ENCODE measurements at regions not wholly inside any gene's neighbourhood (a gene's known extent, or its start where the extent isn't known, plus 50 kb on each side); places are given as distances from the start of the nearest gene placed in this dataset.
"Not testable (repeated sequence)": the region's sequence is repeated elsewhere in the genome, so short reads cannot be mapped to it uniquely, and the experiment has no call there.

- Histone ChIP-seq H3K27ac (ENCODE audit: insufficient read depth, low read depth, low read length, poor library complexity, severe bottlenecking) (no peak overlapping the region), H3K36me3 (ENCODE audit: control insufficient read depth, insufficient read depth, low read length) (no peaks in the 10 kb centered on the region), H3K4me3 (ENCODE audit: insufficient read depth, low read depth, low read length) (no peak overlapping the region), H3K27me3 (ENCODE audit: control insufficient read depth, insufficient read depth, low read length, poor library complexity, severe bottlenecking) (no peaks in the 10 kb centered on the region), H3K9me3 (ENCODE audit: control insufficient read depth, low read length) (no peaks in the 10 kb centered on the region), H3K4me1 (ENCODE audit: control insufficient read depth, insufficient read depth, low read length) (no peaks in the 10 kb centered on the region)
These were observed 466.3 kb downstream of the SEMA3D start for GRCh38 chr7:84720456-84721097.

DNA sequence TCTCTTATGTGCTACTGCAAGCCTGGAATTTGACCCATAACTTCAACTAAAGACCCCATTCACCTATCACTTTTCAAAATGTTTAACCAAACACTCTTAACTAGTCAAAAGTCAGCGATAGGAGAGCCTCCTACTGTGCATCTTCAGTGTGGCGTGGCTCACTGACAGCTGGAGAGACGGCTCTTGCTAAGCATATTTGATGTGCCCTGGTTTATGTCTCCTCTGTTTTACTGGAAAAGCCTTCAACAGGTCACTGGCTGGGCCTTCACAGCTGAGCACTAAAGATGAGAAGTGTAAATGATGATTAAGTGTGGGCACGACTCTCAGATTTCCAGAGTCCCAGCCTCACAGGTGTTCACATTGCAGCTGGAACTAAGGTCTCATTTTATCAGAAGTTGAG is 472.1 kb downstream of the SEMA3D start:
- Histone ChIP-seq H3K36me3 (ENCODE audit: control insufficient read depth, insufficient read depth, low read length) (no peaks in the 10 kb centered on the region), H3K9me3 (ENCODE audit: control insufficient read depth, low read length) (no peaks in the 10 kb centered on the region), H3K27ac (ENCODE audit: insufficient read depth, low read depth, low read length, poor library complexity, severe bottlenecking) (no peak overlapping the region), H3K4me3 (ENCODE audit: insufficient read depth, low read depth, low read length) (no peak overlapping the region), H3K27me3 (ENCODE audit: control insufficient read depth, insufficient read depth, low read length, poor library complexity, severe bottlenecking) (no peaks in the 10 kb centered on the region), H3K4me1 (ENCODE audit: control insufficient read depth, insufficient read depth, low read length) (no peaks in the 10 kb centered on the region)
- WGBS, 2 experiments = 43 to 57% methylated on average over 4 of the region's 4 CpGs

DNA sequence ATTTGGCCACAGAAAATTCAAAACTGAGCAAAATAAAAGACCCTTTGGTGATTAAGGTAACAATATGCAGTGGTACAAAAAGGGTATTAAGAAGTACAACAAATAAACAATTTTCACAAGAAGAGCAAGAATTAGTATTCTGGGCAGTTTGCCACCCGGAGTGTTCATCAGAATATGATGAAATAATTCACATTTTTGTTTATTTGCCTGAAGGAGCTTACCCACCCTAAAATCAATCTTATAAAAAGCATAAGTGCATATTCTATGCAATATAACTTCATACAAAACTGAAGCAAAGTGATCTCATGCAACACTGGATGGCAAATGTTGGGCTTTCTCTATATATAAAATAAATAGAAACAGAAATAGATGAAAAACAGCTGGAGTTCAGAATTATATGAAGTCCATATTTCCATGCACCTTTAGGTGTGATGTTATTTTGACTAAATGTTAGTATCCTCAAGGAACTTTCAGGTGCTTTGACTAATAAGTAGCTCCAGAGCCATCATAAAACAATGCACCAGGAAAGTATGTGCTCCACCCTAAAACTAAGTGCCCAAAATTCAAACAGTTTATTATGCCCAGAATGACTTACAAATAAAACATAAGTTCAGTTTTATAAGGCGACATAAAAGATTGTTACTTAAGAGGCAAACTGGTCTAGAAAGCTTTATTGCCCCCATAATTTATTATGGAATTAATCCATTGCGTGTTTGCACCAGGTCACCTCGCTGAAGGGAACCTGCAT is 474.3 kb downstream of the SEMA3D start:
- Histone ChIP-seq H3K4me3 (ENCODE audit: insufficient read depth, low read depth, low read length) (no peak overlapping the region), H3K36me3 (ENCODE audit: control insufficient read depth, insufficient read depth, low read length) (no peaks in the 10 kb centered on the region), H3K27ac (ENCODE audit: insufficient read depth, low read depth, low read length, poor library complexity, severe bottlenecking) (no peak overlapping the region), H3K4me1 (ENCODE audit: control insufficient read depth, insufficient read depth, low read length) (no peaks in the 10 kb centered on the region), H3K27me3 (ENCODE audit: control insufficient read depth, insufficient read depth, low read length, poor library complexity, severe bottlenecking) (no peaks in the 10 kb centered on the region), H3K9me3 (ENCODE audit: control insufficient read depth, low read length) (no peaks in the 10 kb centered on the region)
- 88 to 94% methylated on average over 3 to 4 of the region's 4 CpGs for WGBS, 2 experiments

GRCh38 chr7:84710538-84710937 is 476.3 kb downstream of the SEMA3D start:
- H3K27ac ChIP-seq (ENCODE audit: insufficient read depth, low read depth, low read length, poor library complexity, severe bottlenecking); H3K4me3 ChIP-seq (ENCODE audit: insufficient read depth, low read depth, low read length); H3K4me1 ChIP-seq (ENCODE audit: control insufficient read depth, insufficient read depth, low read length); H3K9me3 ChIP-seq (ENCODE audit: control insufficient read depth, low read length); H3K36me3 ChIP-seq (ENCODE audit: control insufficient read depth, insufficient read depth, low read length); H3K27me3 ChIP-seq (ENCODE audit: control insufficient read depth, insufficient read depth, low read length, poor library complexity, severe bottlenecking): not testable (repeated sequence)
- 70 to 84% methylated on average over 1 of the region's 3 CpGs for WGBS, 2 experiments

DNA sequence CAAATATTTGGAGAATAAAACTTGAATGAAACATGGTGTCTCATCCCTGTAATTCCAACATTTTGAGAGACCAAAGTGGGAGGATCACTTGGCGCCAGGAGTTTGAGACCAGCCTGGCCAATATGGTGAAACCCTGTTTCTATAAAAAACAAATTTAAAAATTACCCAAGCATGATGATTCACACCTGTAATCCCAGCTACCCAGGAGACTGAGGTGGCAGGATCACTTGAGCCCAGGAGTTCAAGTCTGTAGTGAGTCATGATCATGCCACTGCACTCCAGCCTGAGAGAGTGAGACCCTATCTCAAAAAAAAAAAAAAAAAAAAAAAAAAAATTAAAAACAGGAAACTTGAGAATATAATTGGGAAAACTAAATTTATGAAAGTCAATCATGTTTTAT is 481.1 kb downstream of the SEMA3D start:
- no peaks in the 10 kb centered on the region for H3K27me3 ChIP-seq (ENCODE audit: control insufficient read depth, insufficient read depth, low read length, poor library complexity, severe bottlenecking)
- WGBS, 2 experiments = 90 to 94% methylated on average over 1 of the region's 1 CpG
- H3K36me3 ChIP-seq (ENCODE audit: control insufficient read depth, insufficient read depth, low read length) = no peaks in the 10 kb centered on the region
- no peaks in the 10 kb centered on the region for H3K9me3 ChIP-seq (ENCODE audit: control insufficient read depth, low read length)
- H3K27ac ChIP-seq (ENCODE audit: insufficient read depth, low read depth, low read length, poor library complexity, severe bottlenecking) = no peak overlapping the region
- H3K4me3 ChIP-seq (ENCODE audit: insufficient read depth, low read depth, low read length) = no peak overlapping the region
- no peaks in the 10 kb centered on the region for H3K4me1 ChIP-seq (ENCODE audit: control insufficient read depth, insufficient read depth, low read length)

DNA sequence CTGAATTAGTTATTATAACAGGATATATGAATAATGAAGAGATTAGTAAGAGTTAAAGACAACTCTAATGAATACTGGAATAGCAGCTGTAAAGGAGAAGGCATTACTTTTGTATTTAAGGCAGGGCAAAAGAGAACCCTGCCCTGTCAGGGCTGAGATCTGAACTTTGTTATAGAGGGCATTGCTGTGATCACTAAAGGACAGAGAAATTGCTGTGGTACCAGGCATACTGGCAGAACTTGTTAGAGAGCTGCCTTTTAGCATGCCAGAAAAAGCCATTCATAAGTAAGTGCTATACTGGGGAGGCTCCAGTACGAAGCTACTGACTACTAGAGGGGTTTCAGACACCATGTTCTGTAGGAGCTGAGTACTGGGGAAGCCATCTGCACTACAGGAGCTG is 481.8 kb downstream of the SEMA3D start:
- Histone ChIP-seq H3K27me3 (ENCODE audit: control insufficient read depth, insufficient read depth, low read length, poor library complexity, severe bottlenecking) (no peaks in the 10 kb centered on the region), H3K27ac (ENCODE audit: insufficient read depth, low read depth, low read length, poor library complexity, severe bottlenecking) (no peak overlapping the region), H3K4me1 (ENCODE audit: control insufficient read depth, insufficient read depth, low read length) (no peaks in the 10 kb centered on the region), H3K36me3 (ENCODE audit: control insufficient read depth, insufficient read depth, low read length) (no peaks in the 10 kb centered on the region), H3K9me3 (ENCODE audit: control insufficient read depth, low read length) (no peaks in the 10 kb centered on the region), H3K4me3 (ENCODE audit: insufficient read depth, low read depth, low read length) (no peak overlapping the region)
- WGBS, 2 experiments = 94 to 95% methylated on average over 1 of the region's 1 CpG

DNA sequence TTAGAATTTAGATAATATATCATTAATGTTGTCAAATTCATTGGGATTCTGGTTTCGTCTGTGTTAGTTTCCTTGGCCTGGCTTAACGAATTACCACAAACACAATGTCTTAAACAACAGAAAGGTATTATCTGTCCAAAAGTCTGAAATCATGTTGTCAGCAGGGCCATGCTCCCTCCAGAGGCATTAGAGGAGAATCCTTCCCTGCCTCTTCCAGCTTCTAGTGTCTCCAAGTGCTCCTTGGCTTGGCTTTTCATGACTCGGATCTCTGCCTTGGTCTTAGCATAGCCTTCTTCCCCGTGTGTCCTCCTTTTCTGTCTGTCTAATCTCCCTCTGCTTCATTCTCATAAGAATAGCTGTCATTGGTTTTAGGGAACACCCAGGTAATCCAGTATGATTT is 482.5 kb downstream of the SEMA3D start:
- H3K4me3 ChIP-seq (ENCODE audit: insufficient read depth, low read depth, low read length) = no peak overlapping the region
- no peak overlapping the region for H3K27ac ChIP-seq (ENCODE audit: insufficient read depth, low read depth, low read length, poor library complexity, severe bottlenecking)
- no peaks in the 10 kb centered on the region for H3K9me3 ChIP-seq (ENCODE audit: control insufficient read depth, low read length)
- no peaks in the 10 kb centered on the region for H3K36me3 ChIP-seq (ENCODE audit: control insufficient read depth, insufficient read depth, low read length)
- no peaks in the 10 kb centered on the region for H3K27me3 ChIP-seq (ENCODE audit: control insufficient read depth, insufficient read depth, low read length, poor library complexity, severe bottlenecking)
- H3K4me1 ChIP-seq (ENCODE audit: control insufficient read depth, insufficient read depth, low read length) = no peaks in the 10 kb centered on the region
- WGBS, 2 experiments = 80 to 85% methylated on average over 4 of the region's 4 CpGs

DNA sequence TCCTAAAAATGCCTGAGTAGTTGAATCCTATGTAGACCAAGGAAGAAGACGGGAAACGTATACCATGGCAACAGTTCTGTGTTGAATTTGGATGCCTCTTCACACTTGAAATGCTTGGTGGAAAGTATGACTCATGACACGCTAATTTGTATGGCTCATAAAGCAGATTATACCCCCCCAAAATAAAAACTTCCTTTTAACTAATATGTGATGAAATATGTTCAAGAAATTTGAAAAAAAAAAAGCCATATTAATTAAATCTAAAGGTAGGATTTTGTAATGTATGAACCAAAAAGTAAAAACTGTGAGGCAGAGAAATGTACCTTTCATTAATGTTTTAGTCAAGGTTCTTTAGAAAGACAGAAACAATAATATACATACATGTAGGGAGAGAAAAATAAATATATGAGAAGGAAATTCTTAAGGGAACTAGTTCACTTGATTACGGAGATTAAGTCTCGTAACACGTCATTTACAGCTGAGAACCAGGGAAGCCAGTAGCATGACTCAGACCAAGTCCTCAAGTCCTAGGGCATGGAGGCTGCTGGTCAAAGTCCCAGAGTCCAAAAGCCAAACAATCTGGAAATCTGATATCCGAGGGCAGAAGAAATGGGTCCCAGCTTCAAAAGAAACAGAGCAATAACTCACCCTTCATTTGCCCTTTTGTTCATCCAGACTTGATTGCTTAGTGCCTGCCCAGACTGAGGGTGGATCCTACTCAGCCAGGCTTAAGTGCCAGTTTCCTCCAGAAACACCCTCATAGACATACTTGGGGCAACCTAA is 485.1 kb downstream of the SEMA3D start:
- H3K4me3 ChIP-seq (ENCODE audit: insufficient read depth, low read depth, low read length) = no peak overlapping the region
- 89 to 90% methylated on average over 6 to 7 of the region's 7 CpGs for WGBS, 2 experiments
- no peaks in the 10 kb centered on the region for H3K27me3 ChIP-seq (ENCODE audit: control insufficient read depth, insufficient read depth, low read length, poor library complexity, severe bottlenecking)
- H3K4me1 ChIP-seq (ENCODE audit: control insufficient read depth, insufficient read depth, low read length) = no peaks in the 10 kb centered on the region
- H3K9me3 ChIP-seq (ENCODE audit: control insufficient read depth, low read length) = no peaks in the 10 kb centered on the region
- no peaks in the 10 kb centered on the region for H3K36me3 ChIP-seq (ENCODE audit: control insufficient read depth, insufficient read depth, low read length)
- no peak overlapping the region for H3K27ac ChIP-seq (ENCODE audit: insufficient read depth, low read depth, low read length, poor library complexity, severe bottlenecking)

DNA sequence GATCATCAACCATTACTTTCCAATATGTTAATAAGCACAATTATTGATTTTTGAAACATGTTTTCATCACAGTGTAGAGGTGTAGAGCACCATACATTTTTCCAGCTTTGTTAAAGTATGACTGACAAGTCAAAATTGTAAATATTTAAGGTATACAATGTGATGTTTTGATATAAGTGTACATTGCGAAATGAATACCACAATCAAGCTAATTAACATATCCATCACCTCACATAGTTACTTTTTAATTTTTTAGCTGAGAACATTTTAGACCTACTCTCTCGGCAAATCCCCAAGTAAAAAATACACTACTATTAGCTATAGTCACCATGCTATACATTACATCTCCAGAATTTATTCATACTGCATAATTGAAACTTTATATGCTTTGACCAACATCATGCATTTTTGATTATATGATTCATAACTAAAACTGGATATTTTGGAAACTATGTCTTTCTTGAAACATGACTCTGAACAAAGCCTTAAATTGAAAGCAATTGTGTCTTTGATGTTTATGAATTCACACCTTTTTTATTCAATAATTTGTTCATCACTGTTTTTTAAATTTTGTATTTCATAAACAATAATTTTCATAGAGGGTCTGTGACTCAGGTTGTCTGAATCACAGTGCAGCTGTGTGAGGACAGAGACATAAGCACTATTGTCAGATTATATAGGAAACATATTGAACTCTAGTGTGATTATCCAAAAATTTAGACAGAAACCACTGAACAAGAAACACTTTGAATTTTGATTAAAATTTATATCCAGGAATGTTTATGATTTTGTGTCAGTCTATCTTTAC is 486.1 kb downstream of the SEMA3D start:
- no peaks in the 10 kb centered on the region for H3K4me1 ChIP-seq (ENCODE audit: control insufficient read depth, insufficient read depth, low read length)
- no peaks in the 10 kb centered on the region for H3K36me3 ChIP-seq (ENCODE audit: control insufficient read depth, insufficient read depth, low read length)
- H3K27me3 ChIP-seq (ENCODE audit: control insufficient read depth, insufficient read depth, low read length, poor library complexity, severe bottlenecking) = no peaks in the 10 kb centered on the region
- H3K27ac ChIP-seq (ENCODE audit: insufficient read depth, low read depth, low read length, poor library complexity, severe bottlenecking) = no peak overlapping the region
- no peaks in the 10 kb centered on the region for H3K9me3 ChIP-seq (ENCODE audit: control insufficient read depth, low read length)
- 86 to 95% methylated on average over 1 to 2 of the region's 2 CpGs for WGBS, 2 experiments
- no peak overlapping the region for H3K4me3 ChIP-seq (ENCODE audit: insufficient read depth, low read depth, low read length)

DNA sequence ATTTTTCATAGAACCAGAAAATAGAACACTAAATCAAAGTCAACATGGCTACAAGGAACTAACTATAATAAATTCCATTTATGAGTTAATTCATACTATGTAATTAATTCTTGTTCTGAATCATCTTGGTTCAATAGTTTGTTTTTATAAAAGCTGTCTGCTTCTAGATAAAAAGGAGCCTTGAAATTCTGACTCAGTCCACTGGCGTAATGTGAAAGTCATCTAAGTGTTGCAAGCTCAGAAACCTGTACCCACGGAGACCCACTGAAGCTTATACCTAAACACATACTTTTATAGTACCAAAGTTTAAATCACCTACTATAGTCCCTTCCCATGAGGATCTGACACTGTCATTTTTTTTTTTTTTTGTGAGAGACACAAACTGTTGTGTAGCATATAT is 489.4 kb downstream of the SEMA3D start:
- Histone ChIP-seq H3K27me3 (ENCODE audit: control insufficient read depth, insufficient read depth, low read length, poor library complexity, severe bottlenecking) (no peaks in the 10 kb centered on the region), H3K36me3 (ENCODE audit: control insufficient read depth, insufficient read depth, low read length) (no peaks in the 10 kb centered on the region), H3K4me1 (ENCODE audit: control insufficient read depth, insufficient read depth, low read length) (no peaks in the 10 kb centered on the region), H3K27ac (ENCODE audit: insufficient read depth, low read depth, low read length, poor library complexity, severe bottlenecking) (no peak overlapping the region), H3K4me3 (ENCODE audit: insufficient read depth, low read depth, low read length) (no peak overlapping the region), H3K9me3 (ENCODE audit: control insufficient read depth, low read length) (no peaks in the 10 kb centered on the region)
- 88 to 96% methylated on average over 2 of the region's 2 CpGs for WGBS, 2 experiments
